IMR-90 (cell line): ENCODE measurements at regions not wholly inside any gene's neighbourhood (a gene's known extent, or its start where the extent isn't known, plus 50 kb on each side); places are given as distances from the start of the nearest gene placed in this dataset.

Source experiments
- ATAC-seq: fragments of 200-7000 bp; cut with Tn5 transposase; 2 replicates; pipeline ENCODE4 v1.9.1; 2020; ENCODE audit warnings: low read depth, mild to moderate bottlenecking, moderate library complexity
- BruUV-seq: library from RNA; stranded (reverse); fragments of 400-500 nt; replicated peaks from 2 replicates; lab custom pipeline; 2021; lab: Mats Ljungman, UMichigan
- CTCF ChIA-PET: fragments of 300-600 bp; formaldehyde crosslinking; extraction: SDS; loops from one replicate; lab custom pipeline; 2021; ENCODE audit warnings: antibody characterized with exemption; lab: Yijun Ruan, JAX
- POLR2A ChIA-PET: fragments of 300-600 bp; sonication (Branson Sonifier 250); formaldehyde crosslinking; loops from one replicate; lab custom pipeline; 2022; ENCODE audit warnings: antibody characterized with exemption; ENCODE audit not compliant: unreplicated experiment; lab: Charles Lee
- DNase-seq: peaks from one replicate; pipeline ENCODE4 v3.0.0; 2013
- H2AFZ ChIP-seq: replicated peaks from 2 replicates; pipeline ENCODE3; 2013; ENCODE audit warnings: low read length, mild to moderate bottlenecking; ENCODE audit not compliant: poor library complexity
- H2AK5ac ChIP-seq: 2 replicates; pipeline ENCODE4 v1.6.1; 2013; ENCODE audit warnings: low read depth, low read length, inconsistent platforms
- H2AK9ac ChIP-seq: replicated peaks from 2 replicates; pipeline ENCODE3; 2013; ENCODE audit warnings: mild to moderate bottlenecking, low read depth, low read length, moderate library complexity; ENCODE audit not compliant: poor library complexity
- H2BK120ac ChIP-seq: 2 replicates; pipeline ENCODE4 v1.6.1; 2013; ENCODE audit warnings: low read depth, low read length, inconsistent platforms
- H2BK15ac ChIP-seq: 3 replicates; pipeline ENCODE4 v1.6.1; 2013; ENCODE audit warnings: low read depth, low read length, inconsistent platforms
- H2BK20ac ChIP-seq: 2 replicates; pipeline ENCODE4 v1.6.1; 2013; ENCODE audit warnings: low read depth, mild to moderate bottlenecking, inconsistent platforms, low read length, moderate library complexity
- H2BK5ac ChIP-seq: 2 replicates; pipeline ENCODE4 v1.6.1; 2013; ENCODE audit warnings: mild to moderate bottlenecking, low read depth, low read length, inconsistent platforms; ENCODE audit not compliant: poor library complexity, severe bottlenecking
- H3K14ac ChIP-seq: replicated peaks from 2 replicates; pipeline ENCODE4 v1.6.1; 2013; ENCODE audit warnings: low read depth, low read length, inconsistent platforms
- H3K18ac ChIP-seq: 2 replicates; pipeline ENCODE4 v1.6.1; 2013; ENCODE audit warnings: low read depth, low read length, control low read depth
- H3K23ac ChIP-seq: 2 replicates; pipeline ENCODE4 v1.6.1; 2013; ENCODE audit warnings: low read depth, low read length, inconsistent platforms
- H3K27ac ChIP-seq: 2 replicates; pipeline ENCODE4 v1.5.1; 2013; ENCODE audit warnings: mild to moderate bottlenecking, control low read depth, low read length; ENCODE audit not compliant: insufficient read depth
- H3K27me3 ChIP-seq: 2 replicates; pipeline ENCODE4 v1.6.1; 2013; ENCODE audit warnings: low read length; ENCODE audit not compliant: control insufficient read depth, insufficient read depth
- H3K36me3 ChIP-seq: 2 replicates; pipeline ENCODE4 v1.6.1; 2013; ENCODE audit warnings: low read length, mixed read lengths; ENCODE audit not compliant: control insufficient read depth, insufficient read depth
- H3K4ac ChIP-seq: 2 replicates; pipeline ENCODE4 v1.6.1; 2013; ENCODE audit warnings: low read depth, low read length, inconsistent platforms
- H3K4me1 ChIP-seq: 2 replicates; pipeline ENCODE4 v1.6.1; 2013; ENCODE audit warnings: low read length, mixed read lengths; ENCODE audit not compliant: control insufficient read depth, insufficient read depth
- H3K4me2 ChIP-seq: 2 replicates; pipeline ENCODE4 v1.6.1; 2013; ENCODE audit warnings: low read depth, mild to moderate bottlenecking, control low read depth, low read length, moderate library complexity
- H3K4me3 ChIP-seq: 2 replicates; pipeline ENCODE4 v1.5.1; 2013; ENCODE audit warnings: low read depth, mild to moderate bottlenecking, control low read depth, low read length, moderate library complexity; ENCODE audit not compliant: insufficient read depth
- H3K56ac ChIP-seq: 2 replicates; pipeline ENCODE4 v1.6.1; 2013; ENCODE audit warnings: low read length, inconsistent platforms; ENCODE audit not compliant: insufficient read depth; ENCODE audit errors: extremely low read depth
- H3K79me1 ChIP-seq, 2 experiments: 2 replicates each; pipeline ENCODE4 v1.6.1; 2013; ENCODE audit warnings: low read length in 2 of 2, inconsistent platforms in 1 of 2, low read depth in 1 of 2
- H3K9ac ChIP-seq: 2 replicates; pipeline ENCODE4 v1.6.1; 2013; ENCODE audit warnings: low read depth, low read length, control low read depth
- H3K9me1 ChIP-seq: 2 replicates; pipeline ENCODE4 v1.6.1; 2013; ENCODE audit warnings: low read length, inconsistent platforms; ENCODE audit not compliant: insufficient read depth
- H3K9me3 ChIP-seq: 2 replicates; pipeline ENCODE4 v1.6.1; 2013; ENCODE audit warnings: low read length; ENCODE audit not compliant: control insufficient read depth, insufficient read depth
- H4K20me1 ChIP-seq: 2 replicates; pipeline ENCODE4 v1.6.1; 2013; ENCODE audit warnings: low read length, inconsistent platforms; ENCODE audit not compliant: insufficient read depth
- H4K5ac ChIP-seq: 2 replicates; pipeline ENCODE4 v1.6.1; 2013; ENCODE audit warnings: mild to moderate bottlenecking, low read depth, low read length, control low read depth
- H4K8ac ChIP-seq, 2 experiments: 2 replicates each; pipeline ENCODE4 v1.6.1; 2013; ENCODE audit warnings: low read depth in 2 of 2, low read length in 2 of 2, control low read depth in 1 of 2, inconsistent platforms in 1 of 2
- H4K91ac ChIP-seq: 2 replicates; pipeline ENCODE4 v1.6.1; 2013; ENCODE audit warnings: low read depth, low read length, inconsistent platforms; ENCODE audit not compliant: insufficient read depth
- BHLHE40 ChIP-seq: fragments of 150-350 bp; IDR thresholded peaks from 2 replicates; pipeline ENCODE4 v1.6.1; 2016; ENCODE audit warnings: mild to moderate bottlenecking, low read depth, low read length
- CEBPB ChIP-seq: IDR thresholded peaks from 2 replicates; pipeline ENCODE4 v1.6.1; 2012; ENCODE audit warnings: low read depth, low read length, improper control_type of control experiment
- CHD1 ChIP-seq: IDR thresholded peaks from 2 replicates; pipeline ENCODE4 v1.6.1; 2012; ENCODE audit warnings: low read depth, low read length, improper control_type of control experiment
- MAFK ChIP-seq: IDR thresholded peaks from 2 replicates; pipeline ENCODE4 v1.6.1; 2012; ENCODE audit warnings: low read depth, low read length, improper control_type of control experiment
- MXI1 ChIP-seq: IDR thresholded peaks from 2 replicates; pipeline ENCODE4 v1.6.1; 2012; ENCODE audit warnings: low read depth, mild to moderate bottlenecking, low read length, moderate library complexity, borderline replicate concordance
- NFE2L2 ChIP-seq: fragments of 150-350 bp; IDR thresholded peaks from 2 replicates; pipeline ENCODE4 v1.6.1; 2016; ENCODE audit warnings: low read depth, mild to moderate bottlenecking, low read length
- POLR2A ChIP-seq: IDR thresholded peaks from 2 replicates; pipeline ENCODE4 v1.6.1; 2012; ENCODE audit warnings: mild to moderate bottlenecking, low read depth, low read length
- RCOR1 ChIP-seq: IDR thresholded peaks from 2 replicates; pipeline ENCODE4 v1.6.1; 2012; ENCODE audit warnings: mild to moderate bottlenecking, low read length, improper control_type of control experiment; ENCODE audit not compliant: insufficient replicate concordance
- RFX5 ChIP-seq: IDR thresholded peaks from 2 replicates; pipeline ENCODE4 v1.8.0; 2012; ENCODE audit warnings: low read depth, mild to moderate bottlenecking, low read length, moderate library complexity
- SMC3 ChIP-seq: fragments of 150-350 bp; IDR thresholded peaks from 2 replicates; pipeline ENCODE4 v1.6.1; 2016; ENCODE audit warnings: low read depth, mild to moderate bottlenecking, antibody characterized with exemption, low read length, moderate library complexity
- WGBS, 2 experiments: methylation state at CpG; one replicate each; pipeline versions ENCODE4 v1.1.5 to v1.1.7; 2013; ENCODE audit warnings: missing lambda C conversion rate in 2 of 2; ENCODE audit not compliant: insufficient read length in 1 of 2; ENCODE audit errors: extremely low coverage in 2 of 2; 5-methylcytosine and 5-hydroxymethylcytosine counted together
- dilution Hi-C: fragments of 300-500 bp; cut with HindIII; formaldehyde crosslinking; loops from one replicate; pipeline ENCODE4 v1.14.3; 2018; ENCODE audit warnings: low sequenced_read_pairs; ENCODE audit not compliant: unreplicated experiment
- in situ Hi-C: fragments of 300-500 bp; cut with MboI; formaldehyde crosslinking; loops from 3 replicates; pipeline ENCODE4 v1.14.3; 2019; ENCODE audit warnings: low sequenced_read_pairs, inconsistent platforms, mixed read lengths
- intact Hi-C: fragments of 100-400 bp; cut with micrococcal nuclease; formaldehyde crosslinking; loops from 2 replicates; pipeline ENCODE4 v1.10.0; 2022

DNA sequence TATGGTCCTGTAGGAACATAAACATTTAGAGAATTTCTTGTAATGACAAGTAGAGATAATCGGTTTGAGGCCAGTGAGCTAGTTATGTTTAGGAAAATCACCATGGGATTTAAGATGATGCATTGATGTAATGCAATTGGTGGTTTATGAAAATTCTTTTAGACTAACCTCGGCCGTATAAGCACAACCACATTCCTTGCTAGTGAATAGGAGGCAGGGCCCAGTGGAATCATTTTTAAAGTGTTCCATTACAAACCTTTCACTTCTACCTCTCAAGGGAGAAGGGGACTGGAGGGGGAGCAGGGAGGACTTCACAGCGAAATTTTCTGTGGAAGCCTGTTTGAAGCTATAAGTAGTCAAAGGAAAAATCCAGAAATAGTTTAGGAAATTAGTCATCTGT, 71.8 kb upstream of the NFIL3 start (continued):
- TF ChIP-seq NFE2L2: no peak
- no peak for TF ChIP-seq MXI1
- peak; percentile 21 for TF ChIP-seq RCOR1
- TF ChIP-seq SMC3: no peak; the same call in 1 of the 2 replicates
- TF ChIP-seq CHD1: no peak
- TF ChIP-seq RFX5: no peak
- TF ChIP-seq POLR2A: peak; percentile 88

DNA sequence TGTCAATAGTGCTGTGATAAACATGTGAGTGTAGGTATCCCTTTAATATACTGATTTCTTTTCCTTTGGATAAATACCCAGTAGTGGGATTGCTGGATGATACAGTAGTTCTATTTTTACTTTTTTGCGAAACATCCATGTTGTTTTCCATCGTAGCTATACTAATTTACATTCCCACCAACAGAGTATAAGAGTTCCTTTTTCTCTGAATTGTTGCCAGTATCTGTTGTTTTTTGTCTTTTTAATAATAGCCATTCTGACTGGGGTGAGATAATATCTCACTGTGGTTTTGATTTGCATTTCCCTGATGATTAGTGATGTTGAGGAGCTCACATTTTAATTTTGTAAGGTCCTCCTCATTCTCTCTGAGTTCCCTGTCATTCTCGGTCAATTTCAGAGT, 71.1 kb upstream of the NFIL3 start:
- peak overlapping the region; percentile 66; the same call in 1 of the 2 replicates for H3K27ac ChIP-seq
- intact Hi-C loops (loop anchor here (2.0 to 5.0 kb wide), 2 partner anchors 74 to 577 kb away; no protein-coding TSS in a partner anchor), in situ Hi-C loops (loop anchor here (5.0 kb wide), 1 partner anchor 67 kb away; no protein-coding TSS in a partner anchor), dilution Hi-C loops (no loop called here)
- no peak for TF ChIP-seq CEBPB
- TF ChIP-seq RCOR1: no peak
- TF ChIP-seq BHLHE40: no peak
- no peak for TF ChIP-seq MXI1
- no peak for TF ChIP-seq MAFK
- peak overlapping the region; percentile 82 for H2BK120ac ChIP-seq
- peak overlapping the region; percentile 78; the same call in 1 of the 2 replicates for H3K4me2 ChIP-seq
- H3K4me1 ChIP-seq: peaks cover 12% of the 10 kb centered on the region
- H3K36me3 ChIP-seq: no peaks in the 10 kb centered on the region
- no peaks in the 10 kb centered on the region for H3K9me3 ChIP-seq
- H3K14ac ChIP-seq: peak overlapping the region; percentile 84; the same call in 1 of the 2 replicates
- peak overlapping the region; percentile 51; the same call in 1 of the 2 replicates for H4K91ac ChIP-seq
- peak overlapping the region; percentile 78; the same call in 2 of the 3 replicates for H2BK15ac ChIP-seq
- H4K20me1 ChIP-seq: no peaks in the 10 kb centered on the region
- peak overlapping the region; percentile 92 for H2BK5ac ChIP-seq
- peaks cover 10% of the 10 kb centered on the region for H3K9me1 ChIP-seq
- no peak overlapping the region for H3K4me3 ChIP-seq
- H3K56ac ChIP-seq: no peak overlapping the region; the same call in 1 of the 2 replicates
- no peak overlapping the region for H2AK5ac ChIP-seq
- H3K18ac ChIP-seq: peak overlapping the region; percentile 82; the same call in 1 of the 2 replicates
- WGBS, 2 experiments: no CpG with 5 or more reads among the region's 3 CpGs
- no peak overlapping the region for H2AFZ ChIP-seq
- peak overlapping the region; percentile 59; the same call in 1 of the 2 replicates for H4K5ac ChIP-seq
- no peak overlapping the region for H3K23ac ChIP-seq
- H2AK9ac ChIP-seq: no peak overlapping the region
- no peaks in the 10 kb centered on the region for H3K27me3 ChIP-seq
- ATAC-seq (no peak), DNase-seq (no peak)
- no TSS peak for BruUV-seq
- H4K8ac ChIP-seq: peak overlapping the region in 1 of 2 experiments; percentile 75; a peak in 2 of 4 replicates
- CTCF ChIA-PET: interaction anchor here (1.1 to 1.6 kb wide), 2 partner anchors 9 to 20 kb away, joined by 3 to 4 read pairs; no protein-coding TSS in a partner anchor
- H2BK20ac ChIP-seq: peak overlapping the region; percentile 71
- 0 out of 4 replicates have a peak, but pooled peaks cover 0 to 4% of the 10 kb centered on the region in 2 experiments for H3K79me1 ChIP-seq
- no peak overlapping the region for H3K9ac ChIP-seq
- peak overlapping the region; percentile 67; the same call in 1 of the 2 replicates for H3K4ac ChIP-seq
- POLR2A ChIA-PET: interaction anchor here (0.5 to 1.3 kb wide), 2 partner anchors 21 to 155 kb away, joined by 3 read pairs; no protein-coding TSS in a partner anchor
